GM18858 (cell line): ENCODE measurements at regions not wholly inside any gene's neighbourhood (a gene's known extent, or its start where the extent isn't known, plus 50 kb on each side); places are given as distances from the start of the nearest gene placed in this dataset.
"Not testable (repeated sequence)": the region's sequence is repeated elsewhere in the genome, so short reads cannot be mapped to it uniquely, and the experiment has no call there.

Experiments used
- ATAC-seq: cut with Tn5 transposase; IDR thresholded peaks from one replicate; pipeline ENCODE4 v1.9.1; 2021; ENCODE audit not compliant: unreplicated experiment

GRCh38 chr15:22665059-22665702 is 121.3 kb upstream of the NIPA1 start:
- not testable (repeated sequence) for ATAC-seq

GRCh38 chr15:22665711-22666110 is 120.7 kb upstream of the NIPA1 start:
- ATAC-seq = not testable (repeated sequence)

GRCh38 chr15:22684786-22685185 is 101.7 kb upstream of the NIPA1 start:
- ATAC-seq = not testable (repeated sequence)

- ATAC-seq = not testable (repeated sequence)
Measured at GRCh38 chr15:22699881-22700280, 86.6 kb upstream of the NIPA1 start.

GRCh38 chr15:22710831-22711341 is 75.6 kb upstream of the NIPA1 start:
- not testable (repeated sequence) for ATAC-seq

- ATAC-seq = not testable (repeated sequence)
Measured at GRCh38 chr15:22713933-22714332, 72.5 kb upstream of the NIPA1 start.

- not testable (repeated sequence) for ATAC-seq
Measured at GRCh38 chr15:22714358-22715132, 71.9 kb upstream of the NIPA1 start.

GRCh38 chr15:22715133-22715845 is 71.2 kb upstream of the NIPA1 start:
- not testable (repeated sequence) for ATAC-seq

GRCh38 chr15:22719980-22720379 is 66.5 kb upstream of the NIPA1 start:
- not testable (repeated sequence) for ATAC-seq

- not testable (repeated sequence) for ATAC-seq
Measured at GRCh38 chr15:22726104-22726503, 60.3 kb upstream of the NIPA1 start.

GRCh38 chr15:22735067-22735466 is 51.4 kb upstream of the NIPA1 start:
- not testable (repeated sequence) for ATAC-seq

GRCh38 chr15:22735781-22736180 is 50.7 kb upstream of the NIPA1 start:
- no peak for ATAC-seq

- ATAC-seq = not testable (repeated sequence)
Measured at GRCh38 chr15:22736200-22736599, 50.2 kb upstream of the NIPA1 start.
